GM04503 (cell line): ENCODE measurements at regions not wholly inside any gene's neighbourhood (a gene's known extent, or its start where the extent isn't known, plus 50 kb on each side); places are given as distances from the start of the nearest gene placed in this dataset.

Experiments used
- DNase-seq: peaks from one replicate; pipeline ENCODE4 v3.0.0-alpha.2; 2012; ENCODE audit warnings: low read depth

GRCh38 chr2:30341500-30342267 lies 105.4 kb upstream of the LCLAT1 start:
- no peak for DNase-seq

- DNase-seq, result no peak
Observed at GRCh38 chr2:30346471-30347169, 100.4 kb upstream of the LCLAT1 start.

GRCh38 chr2:30348825-30349224 lies 98.2 kb upstream of the LCLAT1 start:
- DNase-seq, result no peak

DNA sequence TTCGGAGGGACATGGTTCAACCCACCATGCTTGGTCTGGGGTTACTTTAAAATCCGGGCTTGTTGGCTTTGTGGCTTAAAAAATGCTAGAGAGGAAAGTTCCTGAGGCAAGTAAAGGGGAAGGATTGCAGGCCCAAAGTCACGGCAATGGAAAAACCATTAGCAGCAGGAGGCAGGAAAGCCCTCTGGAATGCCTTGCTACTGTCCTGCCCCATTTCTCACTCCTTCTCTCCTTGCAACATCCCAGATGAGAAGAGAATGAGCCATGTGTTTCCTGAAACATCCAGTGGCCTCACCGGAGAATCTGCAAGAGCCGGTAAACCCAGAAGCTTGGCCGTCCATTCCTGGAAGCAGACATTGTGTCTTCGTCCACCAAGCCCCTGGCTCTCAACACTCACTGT lies 97.4 kb upstream of the LCLAT1 start:
- peak; percentile 82 for DNase-seq

DNA sequence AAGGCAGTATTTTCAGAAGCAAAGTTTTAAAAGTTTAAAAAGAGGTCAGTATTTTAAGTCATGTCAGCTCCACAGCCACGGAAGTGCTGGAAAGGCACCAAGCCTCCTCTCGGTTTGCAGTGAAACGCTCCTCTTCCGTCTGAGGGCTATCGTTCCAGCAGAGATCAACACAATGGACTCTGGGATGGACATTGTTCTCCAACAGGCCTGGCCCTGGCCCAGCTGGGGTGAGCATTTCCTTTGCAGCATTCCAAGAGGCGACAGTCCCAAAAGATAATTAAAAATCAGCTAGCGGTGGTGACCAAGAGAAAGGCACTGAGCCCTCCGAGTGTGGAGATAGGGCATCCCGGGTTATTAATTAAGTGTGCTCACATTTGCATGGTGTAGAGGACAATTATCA lies 95.9 kb upstream of the LCLAT1 start:
- DNase-seq, result no peak

DNA sequence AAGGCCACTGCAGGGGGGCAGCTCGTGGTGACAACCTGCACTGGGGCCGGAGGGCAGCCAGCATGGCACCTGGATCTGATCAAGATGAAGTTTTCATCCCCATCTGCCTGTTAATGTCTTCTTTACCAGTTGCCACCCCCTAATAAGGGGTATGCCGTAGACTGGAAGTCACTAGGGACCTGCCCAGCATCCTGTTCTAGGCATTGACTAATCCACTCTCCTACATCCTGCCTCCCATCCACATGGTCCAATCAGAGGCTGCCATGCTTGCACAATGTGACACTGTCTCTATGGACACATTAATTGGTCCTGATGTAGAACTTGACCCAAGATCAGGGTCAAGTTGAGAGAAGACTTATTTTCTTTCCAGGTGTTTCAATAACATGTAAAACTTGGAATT lies 95.1 kb upstream of the LCLAT1 start:
- DNase-seq, result no peak

GRCh38 chr2:30354150-30354549 lies 92.9 kb upstream of the LCLAT1 start:
- no peak for DNase-seq

DNA sequence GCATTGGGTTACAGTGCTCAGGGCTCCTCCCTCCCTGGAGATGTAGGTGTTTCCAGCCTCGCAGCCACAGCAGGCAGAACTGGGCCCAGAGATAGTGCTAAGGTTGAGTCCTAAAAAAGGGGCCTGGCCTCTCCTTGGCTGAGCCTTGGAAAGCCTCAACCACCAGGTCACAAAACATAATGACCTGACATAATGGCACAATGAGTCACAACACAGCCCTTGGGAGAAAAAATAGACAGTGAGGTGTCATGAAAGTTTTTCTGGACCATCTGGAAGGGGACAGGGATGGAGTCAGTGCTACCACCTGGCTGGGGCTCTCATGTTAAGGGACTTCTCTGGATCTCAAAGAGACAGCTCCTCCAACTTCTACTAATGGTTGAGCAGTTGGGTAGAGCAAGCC lies 92.4 kb upstream of the LCLAT1 start:
- DNase-seq, result no peak

DNA sequence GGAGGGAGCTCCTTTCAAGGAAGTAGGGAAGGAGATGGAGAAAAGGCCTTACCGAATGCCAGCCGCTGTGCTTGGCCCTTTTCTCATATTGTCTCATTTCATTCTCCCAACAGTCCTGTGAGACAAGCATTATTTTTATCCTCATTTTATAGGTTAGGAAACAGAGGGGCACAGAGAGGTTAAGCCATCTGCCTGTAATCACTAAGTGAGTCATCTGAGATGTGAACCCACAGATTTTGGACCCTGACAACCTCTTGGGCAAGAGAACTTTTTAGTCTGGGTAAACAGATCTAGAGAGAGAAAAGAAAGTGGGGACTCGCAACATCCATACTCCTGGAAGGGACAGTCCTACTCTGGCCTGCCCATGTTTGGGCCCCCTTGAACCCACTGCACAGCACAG lies 91.7 kb upstream of the LCLAT1 start:
- DNase-seq, result peak; percentile 40

GRCh38 chr2:30356071-30356470 lies 91.0 kb upstream of the LCLAT1 start:
- no peak for DNase-seq

- no peak for DNase-seq
Observed at GRCh38 chr2:30356776-30357175, 90.3 kb upstream of the LCLAT1 start.

DNA sequence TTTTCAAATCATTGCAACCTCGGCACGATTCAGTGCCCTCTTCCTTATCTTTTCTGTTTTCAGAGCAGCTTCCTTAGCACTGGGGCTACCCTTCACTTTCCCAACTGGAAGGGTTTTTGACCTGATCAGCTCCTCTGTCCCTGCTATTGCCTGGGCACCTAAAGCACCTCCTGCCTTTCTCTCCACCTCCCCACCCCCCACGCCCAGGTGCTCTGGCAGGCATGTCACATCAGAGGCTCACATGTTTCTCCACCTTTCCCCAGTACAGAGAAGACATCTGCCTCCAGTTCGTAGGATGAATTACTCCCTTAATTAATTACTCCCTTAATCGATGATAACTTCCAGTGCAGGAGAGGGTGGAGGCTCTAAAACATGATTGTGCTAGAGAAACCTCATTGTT lies 88.7 kb upstream of the LCLAT1 start:
- DNase-seq, result no peak

- no peak for DNase-seq
Observed at GRCh38 chr2:30358842-30359241, 88.2 kb upstream of the LCLAT1 start.

DNA sequence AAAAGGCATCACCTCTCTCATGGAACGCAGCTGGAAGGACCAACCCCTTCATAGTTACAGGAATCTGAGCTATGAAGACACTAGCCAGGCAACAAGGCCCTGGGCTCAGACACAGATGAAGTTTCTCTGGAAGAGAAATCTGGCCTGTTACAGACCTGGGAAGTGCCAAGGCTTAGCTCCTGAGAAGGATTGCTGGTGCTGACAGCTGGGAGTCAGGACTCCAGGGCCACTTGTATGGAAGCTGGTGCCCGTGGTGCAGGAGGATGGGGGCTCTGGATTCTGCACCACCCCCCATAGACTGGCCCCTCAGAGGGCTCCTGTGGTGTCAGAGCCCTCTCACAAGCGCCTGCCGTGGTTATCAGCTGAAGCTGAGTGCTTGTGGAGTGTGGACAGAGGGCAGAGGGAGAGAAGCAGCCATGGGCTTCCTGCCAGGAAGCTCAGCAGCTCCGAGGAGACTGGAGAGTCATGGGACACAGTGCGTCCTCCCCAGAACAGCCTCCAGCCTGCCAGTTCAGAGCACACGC lies 87.3 kb upstream of the LCLAT1 start:
- no peak for DNase-seq

DNA sequence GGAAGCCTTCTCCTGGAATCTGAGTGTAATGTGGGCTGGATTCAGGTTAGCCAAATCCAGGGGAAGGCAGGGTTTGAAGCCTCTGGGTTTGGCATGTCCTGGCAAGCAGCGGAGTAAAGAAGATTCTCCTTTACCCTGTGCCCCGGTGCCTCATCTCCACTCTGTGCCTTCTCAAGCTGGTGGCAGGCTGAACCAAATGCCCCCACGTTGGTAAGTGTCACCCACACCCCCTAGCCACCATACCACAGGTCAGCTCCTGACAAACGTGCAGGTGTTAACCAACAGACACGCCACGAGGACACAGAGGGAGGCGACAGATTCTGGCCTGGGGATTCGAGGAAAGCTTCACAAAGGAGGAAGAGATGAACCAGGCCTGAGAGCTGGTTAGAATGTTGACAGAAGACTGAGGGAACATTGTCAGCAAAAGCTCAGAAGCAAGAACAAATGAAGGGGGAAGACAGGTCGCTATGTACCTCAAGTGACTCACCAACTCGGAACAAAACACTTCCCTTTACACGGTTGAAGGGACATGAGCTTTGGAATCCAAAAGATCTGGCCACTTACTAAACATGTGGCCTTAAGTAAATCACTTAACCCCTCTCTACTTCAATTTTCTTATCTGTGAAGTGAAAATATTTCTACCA lies 85.2 kb upstream of the LCLAT1 start:
- no peak for DNase-seq

- peak; percentile 68 for DNase-seq
Observed at GRCh38 chr2:30362468-30363081, 84.5 kb upstream of the LCLAT1 start.

DNA sequence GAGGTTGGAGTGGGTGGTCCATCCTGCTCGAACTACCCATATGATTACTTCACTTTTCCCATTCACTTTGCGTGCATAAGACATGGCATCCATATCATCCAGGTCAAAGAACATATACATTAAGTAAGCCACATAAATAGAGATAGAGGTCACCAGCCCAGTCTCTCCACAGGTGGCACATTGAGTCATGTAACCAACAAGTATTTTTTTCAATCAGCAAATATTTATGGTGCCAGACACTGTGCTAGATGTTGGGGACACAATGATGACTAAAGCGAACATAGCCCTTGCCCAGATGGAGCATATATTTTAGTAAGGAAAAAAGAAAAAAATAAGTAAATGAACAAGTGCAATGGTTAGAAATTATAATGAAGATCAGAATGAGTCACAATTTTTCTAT lies 83.6 kb upstream of the LCLAT1 start:
- no peak for DNase-seq

DNA sequence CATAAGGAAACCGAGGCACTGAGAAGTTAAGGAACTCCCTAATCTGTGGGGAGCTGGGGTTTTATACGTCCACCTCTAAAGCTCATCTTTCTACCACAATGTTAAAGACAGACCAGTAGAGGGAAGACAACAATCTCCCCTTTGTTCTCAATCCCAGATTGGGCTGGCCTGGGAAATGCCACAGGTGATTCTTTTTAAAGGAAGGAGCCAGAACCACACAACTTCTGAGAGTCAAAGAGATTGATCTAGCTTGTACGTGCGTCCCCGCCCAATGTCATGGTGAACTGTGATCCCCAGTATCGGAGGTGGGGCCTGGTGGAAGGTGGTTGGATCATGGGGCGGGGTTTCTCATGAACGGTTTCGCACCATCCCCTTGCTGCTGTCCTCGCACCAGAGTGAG lies 81.8 kb upstream of the LCLAT1 start:
- no peak for DNase-seq

DNA sequence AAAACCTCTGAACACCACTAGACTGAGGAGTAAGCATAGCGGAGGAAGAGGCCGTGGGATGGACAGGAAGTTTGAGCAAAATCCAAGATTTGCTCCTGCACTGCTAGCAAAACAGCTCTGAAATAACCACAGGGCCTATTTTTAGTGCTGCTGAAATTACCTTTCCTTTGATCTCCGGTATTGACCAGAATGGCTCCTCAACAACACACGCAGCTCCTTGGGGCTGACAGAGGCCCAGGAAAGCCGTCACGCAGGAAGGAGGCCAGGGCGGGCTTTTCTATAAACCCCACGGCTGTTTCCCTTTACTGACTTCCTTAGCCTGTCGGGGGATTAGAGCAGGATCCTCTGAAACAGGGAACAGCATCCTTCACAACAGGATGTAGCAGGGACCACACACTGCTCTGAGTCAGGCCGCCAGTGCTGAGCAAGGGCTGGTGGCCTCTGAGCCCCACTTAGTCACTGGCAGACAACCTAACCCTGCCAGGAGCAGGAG lies 80.8 kb upstream of the LCLAT1 start:
- DNase-seq, result no peak

GRCh38 chr2:30367232-30368070 lies 79.6 kb upstream of the LCLAT1 start:
- DNase-seq, result peak; percentile 42

- peak; percentile 91 for DNase-seq
Observed at GRCh38 chr2:30368258-30368657, 78.8 kb upstream of the LCLAT1 start.
